Neural crest cell (in vitro differentiated cells): ENCODE measurements at regions not wholly inside any gene's neighbourhood (a gene's known extent, or its start where the extent isn't known, plus 50 kb on each side); places are given as distances from the start of the nearest gene placed in this dataset.

Source experiments
- DNase-seq: peaks from one replicate; pipeline ENCODE4 v3.0.0; 2021; ENCODE audit warnings: low read depth, mixed read lengths, low spot score
- H3K27ac Mint-ChIP-seq: one replicate; pipeline ENCODE4 v1.8.0; 2021; ENCODE audit warnings: mild to moderate bottlenecking, mixed read lengths; ENCODE audit not compliant: unreplicated experiment
- H3K27me3 Mint-ChIP-seq: 2 replicates; pipeline ENCODE4 v1.8.0; 2021; ENCODE audit warnings: low read depth, mild to moderate bottlenecking, mixed read lengths
- H3K36me3 Mint-ChIP-seq: 2 replicates; pipeline ENCODE4 v1.8.0; 2021; ENCODE audit warnings: low read depth, mild to moderate bottlenecking, mixed read lengths
- H3K4me1 Mint-ChIP-seq: 2 replicates; pipeline ENCODE4 v1.8.0; 2021; ENCODE audit warnings: mixed read lengths
- H3K4me3 Mint-ChIP-seq: one replicate; pipeline ENCODE4 v1.8.0; 2021; ENCODE audit warnings: mild to moderate bottlenecking, mixed read lengths
- H3K9me3 Mint-ChIP-seq: 2 replicates; pipeline ENCODE4 v1.8.0; 2021; ENCODE audit warnings: mixed read lengths
- CTCF ChIP-seq: fragments of 200-600 bp; sonication (generic); conservative IDR thresholded peaks from 2 replicates; pipeline ENCODE4 v1.5.0; 2021; ENCODE audit warnings: antibody characterized with exemption, mild to moderate bottlenecking

DNA sequence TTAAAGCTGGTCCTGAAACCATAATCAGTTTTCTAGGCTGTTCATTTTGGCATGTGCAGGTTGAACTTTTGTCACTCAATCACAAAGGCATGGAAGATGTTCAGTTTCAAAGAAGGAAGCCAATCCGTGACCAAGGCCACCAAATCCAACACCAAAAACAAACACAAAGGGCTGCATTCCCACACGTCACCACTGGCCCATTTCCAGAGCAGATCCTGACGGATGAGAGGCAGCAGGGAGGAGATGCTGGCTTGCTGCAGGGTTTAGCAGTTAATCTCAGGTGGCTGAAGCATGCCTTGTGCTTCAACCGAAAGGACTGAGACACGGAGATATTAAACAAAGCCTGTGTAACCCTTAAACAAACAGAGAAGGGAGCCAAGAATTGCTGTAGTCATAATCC is 191.9 kb upstream of the CTAGE1 start:
- no peak for DNase-seq
- Mint-ChIP-seq H3K4me3 (no peak overlapping the region), H3K27ac (no peak overlapping the region), H3K4me1 (no peaks in the 10 kb centered on the region), H3K36me3 (no peaks in the 10 kb centered on the region), H3K9me3 (no peaks in the 10 kb centered on the region), H3K27me3 (no peaks in the 10 kb centered on the region)
- TF ChIP-seq CTCF = peak; percentile 31

DNA sequence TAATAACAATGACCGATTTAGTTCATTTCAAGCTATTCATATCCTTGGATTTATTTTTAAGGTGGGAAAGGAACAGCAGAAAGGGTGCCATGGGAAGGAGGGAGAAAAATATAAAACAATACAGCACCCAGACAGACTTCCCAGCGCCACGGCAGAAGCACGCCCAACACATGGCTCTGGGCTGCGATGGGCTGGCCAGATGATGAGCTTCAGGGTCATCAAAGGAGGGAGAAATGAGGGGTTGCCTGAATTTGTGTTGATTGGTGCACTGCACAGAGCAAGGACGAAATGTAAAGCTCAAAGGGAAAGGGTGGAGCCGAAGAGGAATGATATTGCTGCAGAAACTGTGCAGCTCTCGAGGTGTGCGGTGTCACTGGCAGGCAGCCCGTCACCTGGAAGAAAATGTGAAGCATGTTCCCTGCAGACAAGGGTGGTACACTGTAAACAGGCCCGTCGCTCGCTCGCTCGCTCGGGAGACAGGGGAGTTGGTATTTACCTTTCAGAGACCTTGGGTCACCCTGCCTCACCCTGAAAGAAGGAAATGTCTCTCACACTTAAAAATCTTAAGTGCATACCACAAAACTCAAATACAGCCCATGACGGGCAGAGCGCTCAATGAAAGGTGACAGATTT is 195.5 kb upstream of the CTAGE1 start:
- no peaks in the 10 kb centered on the region for H3K36me3 Mint-ChIP-seq
- H3K27me3 Mint-ChIP-seq = no peaks in the 10 kb centered on the region
- H3K4me1 Mint-ChIP-seq = no peaks in the 10 kb centered on the region
- H3K4me3 Mint-ChIP-seq = no peak overlapping the region
- DNase-seq = no peak
- no peak for TF ChIP-seq CTCF
- H3K9me3 Mint-ChIP-seq = no peaks in the 10 kb centered on the region
- H3K27ac Mint-ChIP-seq = no peak overlapping the region

- Mint-ChIP-seq H3K9me3 (peaks cover 1% of the 10 kb centered on the region), H3K27ac (no peak overlapping the region), H3K36me3 (no peaks in the 10 kb centered on the region), H3K27me3 (no peaks in the 10 kb centered on the region), H3K4me1 (no peaks in the 10 kb centered on the region), H3K4me3 (no peak overlapping the region)
- no peak for TF ChIP-seq CTCF
- DNase-seq = no peak
Measured at GRCh38 chr18:22613788-22614187, 196.1 kb upstream of the CTAGE1 start.

GRCh38 chr18:22623513-22623912 is 205.8 kb upstream of the CTAGE1 start:
- DNase-seq = no peak
- Mint-ChIP-seq H3K9me3 (peaks cover 6% of the 10 kb centered on the region), H3K27me3 (peaks cover 4% of the 10 kb centered on the region), H3K4me3 (no peak overlapping the region), H3K27ac (no peak overlapping the region), H3K36me3 (no peaks in the 10 kb centered on the region), H3K4me1 (no peaks in the 10 kb centered on the region)
- TF ChIP-seq CTCF = no peak

GRCh38 chr18:22624176-22624575 is 206.5 kb upstream of the CTAGE1 start:
- no peak overlapping the region for H3K4me3 Mint-ChIP-seq
- no peak overlapping the region for H3K27ac Mint-ChIP-seq
- TF ChIP-seq CTCF = no peak
- H3K27me3 Mint-ChIP-seq = peaks cover 4% of the 10 kb centered on the region
- no peaks in the 10 kb centered on the region for H3K36me3 Mint-ChIP-seq
- H3K9me3 Mint-ChIP-seq = peaks cover 3% of the 10 kb centered on the region
- H3K4me1 Mint-ChIP-seq = no peaks in the 10 kb centered on the region
- DNase-seq = no peak
